ENCODE measurements at regions not wholly inside any gene's neighbourhood (a gene's known extent, or its start where the extent isn't known, plus 50 kb on each side); places are given as distances from the start of the nearest gene placed in this dataset.
"Not testable (repeated sequence)": the region's sequence is repeated elsewhere in the genome, so short reads cannot be mapped to it uniquely, and the experiment has no call there.

DNA sequence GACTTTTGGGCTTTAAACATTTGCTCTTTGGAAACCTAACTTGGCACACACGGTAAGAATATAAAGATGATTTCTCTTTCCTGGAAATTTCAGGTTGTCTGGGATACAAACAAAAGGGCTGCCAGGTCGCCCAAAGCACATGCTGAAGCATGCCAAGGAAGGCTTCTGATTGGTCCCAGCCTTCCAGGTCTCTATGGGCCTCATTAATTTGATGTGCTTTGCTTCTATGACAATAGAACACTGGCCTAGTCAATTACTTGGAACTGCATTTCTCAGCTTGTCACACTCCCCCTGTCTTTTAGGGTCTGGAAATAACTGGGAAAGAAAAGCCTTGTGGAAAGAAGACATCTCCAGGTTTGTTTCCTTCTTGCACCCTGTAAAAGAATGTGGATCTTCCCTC lies 228.9 kb downstream of the ADCYAP1 start:
- no peak for DNase-seq (ENCODE audit: low read depth, low spot score)

DNA sequence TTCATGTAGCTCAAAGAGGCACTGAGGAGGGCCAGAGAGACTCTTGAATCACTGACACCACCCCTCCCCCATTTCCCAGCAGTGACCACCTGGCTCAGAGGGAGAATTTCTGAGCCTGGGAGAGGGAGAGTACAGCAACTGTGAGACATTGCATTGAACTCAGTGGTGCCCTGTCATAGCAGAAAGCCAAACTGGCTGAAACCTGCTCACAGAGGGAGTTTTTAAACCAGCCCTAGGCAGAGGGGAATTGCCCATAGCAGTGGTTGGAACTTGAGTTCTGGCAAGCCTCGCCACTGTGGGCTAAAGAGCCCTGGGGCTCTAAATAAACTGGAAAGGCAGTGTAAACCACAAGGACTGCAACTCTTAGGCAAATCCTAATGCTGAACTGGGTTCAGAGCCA lies 243.1 kb downstream of the ADCYAP1 start:
- DNase-seq (ENCODE audit: low read depth, low spot score), result no peak

DNA sequence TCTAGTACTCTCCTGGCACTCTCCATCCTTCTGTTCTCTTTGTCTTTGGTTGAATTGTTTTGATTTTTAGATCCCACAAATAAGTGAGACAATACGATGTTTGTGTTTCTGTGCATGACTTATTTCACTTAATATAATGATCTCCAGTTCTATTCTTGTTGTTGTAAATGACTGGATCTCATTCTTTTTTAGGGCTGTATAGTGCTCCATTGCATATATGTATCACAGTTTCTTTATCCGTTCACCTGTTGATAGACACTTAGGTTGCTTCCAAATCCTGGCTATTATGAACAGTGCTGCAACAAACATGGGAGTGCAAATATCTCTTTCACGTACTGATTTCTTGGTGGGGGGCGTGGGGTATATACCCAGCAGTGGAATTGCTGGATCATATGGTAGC lies 245.0 kb downstream of the ADCYAP1 start:
- no peak for DNase-seq (ENCODE audit: low read depth, low spot score)

DNA sequence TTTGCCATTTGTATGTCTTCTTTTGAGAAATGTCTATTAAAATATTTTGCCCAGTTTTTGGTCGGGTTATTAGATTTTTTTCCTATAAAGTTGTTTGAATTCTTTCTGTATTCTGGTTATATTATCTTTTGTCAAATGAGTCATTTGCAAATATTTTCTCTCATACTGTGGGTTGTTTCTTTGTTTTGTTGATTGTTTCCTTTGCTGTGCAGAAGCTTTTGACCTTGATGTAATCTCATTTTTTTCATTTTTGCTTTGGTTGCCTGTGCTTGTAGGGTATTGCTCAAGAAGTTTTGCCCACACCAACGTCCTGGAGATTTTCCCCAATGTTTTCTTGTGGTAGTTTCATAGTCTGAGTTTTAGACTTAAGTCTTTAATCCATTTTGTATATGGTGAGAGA lies 245.7 kb downstream of the ADCYAP1 start:
- DNase-seq (ENCODE audit: low read depth, low spot score), result no peak

DNA sequence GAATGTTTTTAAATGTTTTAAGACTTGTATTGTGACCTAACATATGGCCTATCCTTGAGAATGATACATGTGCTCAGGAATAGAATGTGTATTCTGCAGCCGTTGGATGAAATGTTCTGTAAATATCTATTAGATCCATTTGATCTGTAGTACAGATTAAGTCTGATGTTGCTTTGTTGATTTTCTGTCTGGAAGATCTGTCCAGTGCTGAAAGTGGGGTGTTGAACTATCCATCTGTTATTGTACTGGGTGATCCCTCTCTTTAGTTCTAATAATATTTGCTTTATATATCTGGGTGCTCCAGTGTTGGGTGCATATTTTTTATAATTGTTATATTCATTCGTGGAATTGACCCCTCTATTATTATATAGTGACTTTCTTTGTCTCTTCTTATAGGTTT lies 248.3 kb downstream of the ADCYAP1 start:
- DNase-seq (ENCODE audit: low read depth, low spot score), result not testable (repeated sequence)

DNA sequence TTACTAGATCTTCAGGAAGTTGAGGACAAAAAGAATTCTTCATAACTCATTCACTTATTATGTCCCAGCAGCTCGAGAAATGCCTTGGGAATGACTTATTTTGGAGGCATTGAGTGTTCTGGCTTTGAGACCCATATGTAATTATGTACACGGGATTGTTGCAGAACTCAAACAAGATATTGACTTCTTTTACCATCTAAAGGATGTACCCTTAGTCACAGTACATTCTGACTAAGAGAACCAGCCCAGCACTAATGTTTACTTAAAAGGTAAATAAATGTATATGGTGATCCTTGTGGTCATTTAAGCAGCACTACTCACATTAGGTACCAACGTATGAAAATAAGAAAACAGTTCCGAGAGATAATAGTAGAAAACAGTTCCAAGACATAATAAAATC lies 268.9 kb downstream of the ADCYAP1 start:
- no peak for DNase-seq (ENCODE audit: low read depth, low spot score)

DNA sequence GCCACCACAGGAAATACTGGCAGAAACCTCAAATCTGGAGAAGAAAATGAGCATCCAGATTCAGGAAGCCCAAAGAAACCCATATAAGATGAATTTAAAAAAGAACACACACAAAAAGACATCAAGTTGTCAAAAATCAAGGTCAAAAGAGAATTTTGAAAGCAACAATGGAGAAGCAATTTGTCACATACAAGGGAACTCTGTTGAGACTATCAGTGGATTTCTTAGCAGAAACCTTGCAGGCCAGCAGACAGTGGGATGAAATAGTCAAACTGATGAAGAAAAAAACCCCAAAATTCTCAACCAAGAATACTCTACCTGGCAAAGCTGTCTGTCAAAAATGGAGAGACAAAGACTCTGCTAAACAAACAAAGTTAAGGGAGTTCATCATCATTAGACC lies 272.6 kb downstream of the ADCYAP1 start:
- DNase-seq (ENCODE audit: low read depth, low spot score), result no peak

DNA sequence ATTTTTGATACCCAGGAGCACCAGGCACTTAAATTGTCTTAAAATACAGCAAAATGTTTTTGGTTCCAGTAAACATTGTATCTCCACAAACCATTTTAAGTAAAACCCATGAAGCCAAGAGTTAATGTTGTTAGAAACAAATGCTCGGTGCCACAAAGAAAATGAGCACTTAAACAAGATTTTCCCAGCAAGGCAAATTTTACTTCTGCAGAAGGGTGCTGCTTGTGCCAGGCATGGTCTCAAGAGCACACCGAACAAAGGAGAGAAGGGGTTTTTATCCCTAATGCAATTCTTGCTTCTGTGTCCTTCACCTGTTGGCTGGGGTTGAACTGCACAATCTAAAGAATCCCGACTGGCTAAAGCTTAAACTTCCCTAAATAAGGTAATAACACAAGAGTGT lies 286.7 kb downstream of the ADCYAP1 start:
- no peak for DNase-seq (ENCODE audit: low read depth, low spot score)

DNA sequence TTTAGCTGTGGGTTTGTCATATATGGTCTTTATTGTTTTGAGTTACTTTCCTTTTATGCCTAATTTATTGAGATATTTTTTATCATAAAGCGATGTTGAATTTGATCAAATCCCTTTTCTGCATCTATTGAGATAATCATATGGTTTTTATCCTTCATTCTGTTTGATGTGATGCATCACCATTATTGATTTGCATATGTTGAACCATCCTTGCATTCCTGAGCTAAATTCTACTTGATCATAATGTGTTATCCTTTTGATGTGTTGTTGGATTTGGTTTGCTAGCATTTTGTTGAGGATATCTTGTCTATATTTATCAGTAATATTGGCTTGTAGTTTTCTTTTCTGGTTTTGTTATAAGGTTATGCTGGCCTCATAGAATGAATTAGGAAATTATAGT lies 308.5 kb downstream of the ADCYAP1 start:
- no peak for DNase-seq (ENCODE audit: low read depth, low spot score)

DNA sequence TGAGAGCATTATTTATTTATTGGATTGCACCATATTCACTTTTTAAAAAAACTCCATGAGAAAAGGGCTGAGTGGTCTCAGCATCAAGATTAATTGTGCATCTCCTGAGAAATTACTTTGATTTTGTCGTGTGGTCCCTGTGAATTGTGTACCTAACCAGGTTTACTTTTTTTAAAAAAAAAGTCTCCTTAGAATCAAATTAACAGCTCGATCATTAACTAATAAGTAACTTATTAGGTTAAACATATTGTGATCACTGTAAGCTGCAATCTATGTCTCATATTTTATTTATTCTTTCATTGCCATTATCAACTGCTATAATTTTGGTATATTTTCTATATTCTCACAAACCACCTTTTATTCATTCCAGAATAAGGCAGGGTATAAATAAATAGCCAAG lies 318.2 kb downstream of the ADCYAP1 start:
- no peak for DNase-seq (ENCODE audit: low read depth, low spot score)

DNA sequence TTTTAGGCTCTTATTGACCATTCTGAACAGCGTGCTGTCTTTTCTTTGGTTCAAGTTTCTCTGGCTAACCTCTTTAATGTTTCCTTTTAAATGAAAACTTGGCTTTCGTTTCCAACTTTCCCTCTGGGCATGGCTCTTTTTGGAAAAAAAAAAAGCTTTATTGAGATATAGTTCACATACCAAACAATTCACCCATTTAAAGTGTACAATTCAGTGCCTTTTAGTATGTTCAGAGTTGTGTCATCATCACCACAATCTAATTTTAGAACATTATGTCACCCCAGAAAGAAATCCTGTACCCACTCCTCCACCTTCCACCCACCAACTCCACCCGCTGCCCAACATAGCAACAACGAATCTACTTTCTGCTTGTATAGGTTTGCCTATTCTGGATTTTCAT lies 322.4 kb downstream of the ADCYAP1 start:
- DNase-seq (ENCODE audit: low read depth, low spot score), result no peak

DNA sequence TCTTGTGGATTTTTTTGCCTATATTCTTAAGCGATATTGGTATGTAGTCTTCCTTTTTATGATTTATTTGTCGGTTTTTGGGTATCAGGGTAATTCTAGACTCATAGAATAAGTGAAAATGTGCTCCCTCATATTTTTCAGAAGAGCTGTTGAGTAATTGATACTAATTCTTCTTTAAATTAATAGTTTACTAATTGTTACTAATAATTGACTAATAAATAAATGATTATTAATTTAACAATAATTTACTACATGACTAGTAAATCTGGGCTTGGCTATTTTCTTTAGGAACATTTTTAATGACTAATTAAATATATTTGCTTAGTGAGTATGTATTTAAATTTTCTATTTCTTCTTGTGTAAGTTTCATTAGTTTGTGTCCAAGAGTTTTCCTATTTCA lies 325.0 kb downstream of the ADCYAP1 start:
- no peak for DNase-seq (ENCODE audit: low read depth, low spot score)

DNA sequence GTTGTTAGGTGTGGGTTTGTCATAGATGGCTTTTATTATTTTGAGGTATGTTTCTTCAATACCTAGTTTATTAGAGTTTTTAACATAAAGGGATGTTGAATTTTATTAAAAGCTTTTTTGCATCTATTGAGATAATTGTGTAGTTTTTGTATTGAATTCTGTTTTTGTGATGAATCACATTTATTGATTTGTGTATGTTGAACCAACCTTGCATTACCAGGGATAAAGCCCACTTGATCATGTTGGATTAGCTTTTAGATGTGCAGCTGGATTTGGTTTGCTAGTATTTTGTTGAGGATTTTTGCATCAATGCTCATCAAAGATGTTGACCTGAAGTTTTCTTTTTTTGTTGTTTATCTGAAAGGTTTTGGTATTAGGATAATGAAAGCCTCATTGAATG lies 328.2 kb downstream of the ADCYAP1 start:
- DNase-seq (ENCODE audit: low read depth, low spot score), result no peak

DNA sequence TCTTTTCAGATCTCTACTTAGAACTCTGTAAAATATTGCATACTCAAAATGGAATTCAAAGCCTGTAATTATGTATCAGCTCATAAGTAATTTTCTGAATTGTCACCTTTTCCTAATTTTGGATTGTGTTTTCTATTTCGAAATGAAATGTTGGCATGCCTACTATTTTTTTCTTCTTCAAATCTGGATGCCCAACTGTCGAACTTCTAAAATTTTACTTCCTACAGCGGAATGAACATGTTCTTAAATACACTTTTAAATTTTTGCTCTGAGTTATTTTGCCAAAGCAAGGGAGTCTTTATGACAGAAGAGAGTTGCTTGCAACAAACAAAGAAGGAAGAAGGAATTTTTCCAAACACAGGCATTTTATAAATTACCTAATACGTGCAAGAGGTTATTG lies 336.0 kb downstream of the ADCYAP1 start:
- DNase-seq (ENCODE audit: low read depth, low spot score), result no peak

DNA sequence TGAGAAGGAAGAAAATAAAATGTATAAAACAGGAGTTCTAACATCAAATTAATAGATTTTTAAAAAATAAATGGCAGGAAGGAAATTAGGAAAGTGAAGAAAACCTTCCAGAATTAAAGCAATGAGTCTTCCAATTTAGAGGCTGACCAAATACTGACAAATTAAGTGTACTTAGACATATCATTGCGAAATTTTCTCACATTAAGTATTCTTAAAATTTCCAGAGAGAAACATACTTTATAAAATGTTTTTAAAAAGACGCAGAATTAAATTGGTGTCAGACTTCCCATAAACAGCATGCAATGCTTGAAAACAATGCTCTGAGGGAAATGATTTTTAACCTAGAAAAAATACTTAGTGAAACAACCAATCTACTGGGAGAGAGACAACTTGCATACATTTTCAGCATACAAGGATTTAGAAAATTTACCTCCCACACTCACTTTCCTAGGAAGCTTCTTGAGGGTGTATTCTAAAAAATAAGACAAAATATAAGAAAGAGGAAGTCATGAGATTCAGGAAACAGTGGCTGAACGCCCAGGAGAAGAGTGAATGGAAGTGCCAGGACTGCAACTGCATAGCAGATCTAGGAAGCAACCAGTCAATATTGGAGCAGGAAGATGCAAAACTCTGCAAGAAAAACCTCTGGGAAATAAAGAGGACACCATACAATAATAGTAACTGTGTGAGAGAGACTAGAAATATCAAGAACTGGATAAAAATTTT lies 339.9 kb downstream of the ADCYAP1 start:
- no peak for DNase-seq (ENCODE audit: low read depth, low spot score)

DNA sequence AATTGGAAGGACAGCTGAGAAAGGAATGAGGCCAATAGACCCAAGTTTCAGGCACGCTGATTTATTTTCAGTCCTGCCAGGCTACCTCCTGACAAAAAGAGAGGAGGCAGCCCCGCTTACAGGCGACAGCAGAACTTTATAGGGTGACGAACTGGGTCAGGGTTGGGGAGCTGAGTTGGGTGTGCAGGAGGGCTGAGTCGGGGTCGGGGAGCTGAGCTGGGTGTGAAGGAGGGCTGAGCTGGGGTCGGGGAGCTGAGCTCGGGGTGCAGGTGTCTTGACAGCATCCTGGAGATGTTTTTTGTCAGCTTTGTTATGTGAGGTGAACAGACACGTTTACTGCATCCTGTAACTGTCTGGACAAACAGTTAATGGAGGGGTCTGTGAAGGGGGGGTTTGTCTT lies 342.2 kb downstream of the ADCYAP1 start:
- no peak for DNase-seq (ENCODE audit: low read depth, low spot score)

DNA sequence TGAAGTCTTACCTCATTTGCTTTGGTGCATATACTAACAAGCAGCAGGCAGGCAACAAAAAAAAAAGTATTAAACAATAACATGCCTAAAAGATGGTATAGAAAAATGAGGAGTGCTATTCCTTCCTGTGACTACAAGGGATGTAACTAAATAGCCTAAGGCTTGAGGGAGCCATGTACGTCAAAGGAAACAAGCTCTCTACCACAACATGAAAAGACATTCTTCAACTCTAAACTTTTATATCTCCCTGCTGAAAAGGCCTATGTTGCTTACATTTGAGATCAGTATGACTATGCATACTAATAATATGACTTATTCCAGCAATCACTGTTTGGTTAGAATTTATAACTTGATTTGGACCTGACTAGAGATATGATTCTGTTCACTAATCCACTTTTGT lies 347.9 kb downstream of the ADCYAP1 start:
- no peak for DNase-seq (ENCODE audit: low read depth, low spot score)

DNA sequence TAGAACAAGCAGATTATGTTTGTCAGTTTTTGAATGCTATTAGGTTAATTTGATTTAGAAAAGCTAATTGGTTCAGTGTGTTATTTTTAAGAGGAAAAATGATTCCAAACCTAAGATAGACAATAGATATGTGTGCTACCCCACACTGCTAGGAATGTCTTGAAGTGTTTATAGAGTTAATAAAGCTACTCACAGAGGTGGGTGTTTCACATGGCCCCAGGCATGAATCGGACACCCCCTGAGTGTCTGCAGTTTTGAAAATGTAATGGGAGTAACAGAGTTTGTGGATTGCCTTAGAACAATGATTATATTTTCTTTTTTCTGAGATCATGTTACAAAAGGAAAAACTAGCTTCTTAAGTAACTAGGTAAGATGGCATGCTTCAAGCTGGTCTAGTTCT lies 348.3 kb downstream of the ADCYAP1 start:
- DNase-seq (ENCODE audit: low read depth, low spot score), result no peak

DNA sequence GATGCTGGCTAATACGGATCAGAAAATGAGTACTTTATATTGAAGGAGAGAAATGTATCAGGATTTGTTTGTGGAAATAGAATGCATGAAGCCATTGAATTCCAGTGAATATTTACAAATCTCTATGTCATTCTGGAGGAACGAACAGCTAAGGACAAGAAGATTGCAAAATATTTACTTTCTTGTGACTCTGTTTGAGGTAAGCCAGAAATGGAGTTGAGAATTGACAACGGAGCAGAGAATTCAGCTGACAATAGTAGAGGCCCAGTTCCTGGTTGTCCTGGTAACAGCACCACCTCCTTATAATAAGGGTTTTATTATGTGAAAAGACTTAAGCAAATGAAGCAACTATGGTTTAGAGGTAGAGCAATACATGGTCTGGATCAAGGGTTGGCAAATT lies 349.2 kb downstream of the ADCYAP1 start:
- DNase-seq (ENCODE audit: low read depth, low spot score), result no peak

DNA sequence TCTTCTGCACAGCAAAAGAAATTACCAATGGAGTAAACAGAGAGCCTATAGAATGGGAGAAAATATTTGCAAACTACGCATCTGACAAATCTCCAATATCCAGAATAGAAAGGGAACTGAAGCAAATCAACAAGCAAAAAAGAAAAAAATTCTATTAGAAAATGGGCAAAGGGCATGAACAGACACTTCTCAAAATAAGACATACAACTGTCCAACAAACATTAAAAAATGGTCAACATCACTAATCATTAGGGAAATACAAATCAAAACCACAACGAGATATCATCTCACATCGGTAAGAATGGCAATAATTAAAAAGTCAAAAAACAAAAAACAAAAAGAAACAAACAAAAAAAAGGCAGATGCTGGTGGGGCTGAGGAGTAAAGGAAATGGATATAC lies 356.4 kb downstream of the ADCYAP1 start:
- no peak for DNase-seq (ENCODE audit: low read depth, low spot score)

DNA sequence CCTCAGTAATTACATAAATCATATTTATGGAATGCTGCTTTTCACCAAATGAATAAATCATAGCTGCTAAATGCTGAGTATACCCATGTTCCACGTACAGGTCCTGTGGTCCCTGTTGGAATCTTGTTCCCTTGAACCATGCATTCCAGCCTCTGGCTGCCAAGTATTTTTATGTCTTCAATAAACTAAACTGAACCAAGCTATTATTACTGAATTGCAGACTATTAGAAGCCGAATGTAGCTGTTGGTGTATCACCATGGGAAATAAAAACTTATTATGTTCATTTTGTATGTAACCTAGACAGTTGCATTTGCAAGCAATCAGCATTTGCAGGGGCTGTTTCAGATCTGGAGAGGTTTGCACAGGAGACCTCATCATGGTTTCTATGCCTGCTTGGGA lies 362.4 kb downstream of the ADCYAP1 start:
- no peak for DNase-seq (ENCODE audit: low read depth, low spot score)

DNA sequence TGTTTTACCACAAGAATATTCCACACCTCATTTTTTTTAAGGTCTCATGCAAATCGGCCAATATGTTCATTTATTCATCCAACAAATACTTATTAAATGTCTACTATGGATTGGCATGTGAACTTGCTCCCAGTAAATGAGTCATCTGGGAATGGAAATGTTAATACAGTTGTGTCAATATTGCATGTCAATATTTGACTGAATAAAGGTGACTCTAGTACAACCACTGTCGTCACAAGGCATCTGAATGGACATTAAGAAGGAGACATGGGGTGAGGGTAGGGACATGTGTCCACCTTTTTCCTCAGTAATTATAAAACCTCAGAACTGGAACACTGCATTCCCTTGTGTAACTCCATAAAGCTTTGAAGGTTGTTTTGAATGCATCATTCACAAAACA lies 365.4 kb downstream of the ADCYAP1 start:
- no peak for DNase-seq (ENCODE audit: low read depth, low spot score)

DNA sequence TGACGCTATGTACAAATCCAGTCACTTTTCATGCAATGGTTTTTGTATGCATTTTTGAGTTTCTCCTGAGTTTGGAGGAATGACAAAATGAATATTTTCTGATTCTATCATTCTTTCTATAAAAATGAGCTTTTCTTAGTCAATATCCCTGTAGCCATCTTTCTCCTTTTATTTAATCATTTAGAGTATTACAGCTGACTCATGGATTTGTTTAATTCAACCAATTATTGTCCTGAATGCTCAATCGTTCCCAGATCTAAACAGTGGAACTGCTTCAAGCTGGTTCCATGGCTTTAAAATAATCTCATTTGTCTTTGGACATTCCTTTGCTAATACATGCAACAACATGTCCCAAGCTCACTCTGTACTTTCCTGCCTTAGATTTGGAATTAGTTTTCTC lies 368.8 kb downstream of the ADCYAP1 start:
- no peak for DNase-seq (ENCODE audit: low read depth, low spot score)

DNA sequence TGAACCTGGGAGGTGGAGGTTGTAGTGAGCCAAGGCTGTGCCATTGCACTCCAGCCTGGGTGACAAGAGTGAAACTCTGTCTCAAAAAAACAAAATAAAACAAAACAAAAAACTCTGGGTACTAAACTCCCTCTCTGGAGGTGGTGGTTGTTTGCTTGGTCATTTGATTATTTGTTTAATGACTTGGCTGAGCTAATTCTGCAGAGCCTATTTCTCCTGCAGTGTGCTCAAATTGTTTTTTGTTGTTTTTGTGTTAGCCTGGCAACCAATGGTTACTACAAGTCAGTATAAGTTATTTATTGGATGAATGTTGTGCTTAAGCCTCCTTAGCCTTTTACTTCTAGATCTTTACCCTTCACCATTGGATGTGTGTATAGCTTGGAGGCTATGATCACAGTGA lies 387.5 kb downstream of the ADCYAP1 start:
- DNase-seq (ENCODE audit: low read depth, low spot score), result no peak
